ENCODE measurements at regions not wholly inside any gene's neighbourhood (a gene's known extent, or its start where the extent isn't known, plus 50 kb on each side); places are given as distances from the start of the nearest gene placed in this dataset.

DNA sequence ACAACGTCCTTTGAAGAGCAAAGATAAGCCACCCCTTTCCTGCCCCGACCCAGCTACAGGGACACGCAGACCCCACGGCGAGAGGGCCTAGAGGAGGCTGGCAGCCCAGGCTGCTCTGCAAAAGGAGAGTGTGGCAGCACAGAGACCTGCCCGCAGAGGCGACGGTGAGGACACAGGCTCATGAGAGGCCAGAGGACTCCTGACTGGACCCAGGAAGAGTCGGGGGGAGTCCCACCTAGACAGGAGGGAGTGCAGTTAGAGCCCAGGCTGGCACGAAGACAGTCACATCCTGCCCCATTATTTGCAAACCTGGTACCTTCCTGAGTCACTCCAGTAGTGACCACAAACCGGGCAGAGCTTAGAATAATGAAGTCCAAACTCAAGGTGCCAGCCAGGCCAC is 227.7 kb upstream of the CDH4 start:
- Mint-ChIP-seq H3K4me1 (ENCODE audit: low read depth) (no peaks in the 10 kb centered on the region), H3K27ac (no peak overlapping the region), H3K4me3 (no peak overlapping the region), H3K27me3 (no peaks in the 10 kb centered on the region), H3K9me3 (peaks cover 16% of the 10 kb centered on the region), H3K36me3 (ENCODE audit: low read depth) (no peaks in the 10 kb centered on the region)
- ChIA-PET POLR2A (no interaction called here), CTCF (no interaction called here)
- intact Hi-C loops (cut with micrococcal nuclease) = no loop called here
- TF ChIP-seq, protein P1, sequence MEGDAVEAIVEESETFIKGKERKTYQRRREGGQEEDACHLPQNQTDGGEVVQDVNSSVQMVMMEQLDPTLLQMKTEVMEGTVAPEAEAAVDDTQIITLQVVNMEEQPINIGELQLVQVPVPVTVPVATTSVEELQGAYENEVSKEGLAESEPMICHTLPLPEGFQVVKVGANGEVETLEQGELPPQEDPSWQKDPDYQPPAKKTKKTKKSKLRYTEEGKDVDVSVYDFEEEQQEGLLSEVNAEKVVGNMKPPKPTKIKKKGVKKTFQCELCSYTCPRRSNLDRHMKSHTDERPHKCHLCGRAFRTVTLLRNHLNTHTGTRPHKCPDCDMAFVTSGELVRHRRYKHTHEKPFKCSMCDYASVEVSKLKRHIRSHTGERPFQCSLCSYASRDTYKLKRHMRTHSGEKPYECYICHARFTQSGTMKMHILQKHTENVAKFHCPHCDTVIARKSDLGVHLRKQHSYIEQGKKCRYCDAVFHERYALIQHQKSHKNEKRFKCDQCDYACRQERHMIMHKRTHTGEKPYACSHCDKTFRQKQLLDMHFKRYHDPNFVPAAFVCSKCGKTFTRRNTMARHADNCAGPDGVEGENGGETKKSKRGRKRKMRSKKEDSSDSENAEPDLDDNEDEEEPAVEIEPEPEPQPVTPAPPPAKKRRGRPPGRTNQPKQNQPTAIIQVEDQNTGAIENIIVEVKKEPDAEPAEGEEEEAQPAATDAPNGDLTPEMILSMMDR (IDR thresholded peaks at IDR 0.05) = no peak
- ATAC-seq (no peak), DNase-seq (no peak)

DNA sequence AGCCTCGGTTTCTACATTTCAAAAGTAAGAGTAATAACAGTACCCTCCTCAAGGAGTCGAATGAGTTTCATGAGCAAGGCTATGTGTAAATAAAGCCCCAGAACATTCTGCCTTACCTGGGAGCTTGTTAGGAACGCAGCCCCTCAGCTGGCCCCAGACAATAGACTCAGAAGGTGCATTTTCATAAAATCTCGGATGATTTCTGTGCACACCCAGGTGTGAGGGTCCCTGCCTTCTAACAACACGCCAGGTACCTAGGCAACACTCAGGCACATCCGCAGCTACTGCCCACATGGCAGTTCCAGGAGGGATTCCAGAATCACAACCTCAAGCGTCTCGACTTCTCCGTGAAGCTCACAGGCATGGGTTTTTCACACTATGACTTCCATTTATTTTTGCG is 226.5 kb upstream of the CDH4 start:
- H3K36me3 Mint-ChIP-seq (ENCODE audit: low read depth) = no peaks in the 10 kb centered on the region
- intact Hi-C loops (cut with micrococcal nuclease) = no loop called here
- H3K27me3 Mint-ChIP-seq = no peaks in the 10 kb centered on the region
- no peak overlapping the region for H3K4me3 Mint-ChIP-seq
- no peaks in the 10 kb centered on the region for H3K4me1 Mint-ChIP-seq (ENCODE audit: low read depth)
- H3K9me3 Mint-ChIP-seq = peaks cover 12% of the 10 kb centered on the region
- TF ChIP-seq, protein P1 (IDR thresholded peaks at IDR 0.05) = no peak
- DNase-seq (no peak), ATAC-seq (no peak)
- CTCF ChIA-PET = no interaction called here
- POLR2A ChIA-PET = no interaction called here
- H3K27ac Mint-ChIP-seq = no peak overlapping the region

DNA sequence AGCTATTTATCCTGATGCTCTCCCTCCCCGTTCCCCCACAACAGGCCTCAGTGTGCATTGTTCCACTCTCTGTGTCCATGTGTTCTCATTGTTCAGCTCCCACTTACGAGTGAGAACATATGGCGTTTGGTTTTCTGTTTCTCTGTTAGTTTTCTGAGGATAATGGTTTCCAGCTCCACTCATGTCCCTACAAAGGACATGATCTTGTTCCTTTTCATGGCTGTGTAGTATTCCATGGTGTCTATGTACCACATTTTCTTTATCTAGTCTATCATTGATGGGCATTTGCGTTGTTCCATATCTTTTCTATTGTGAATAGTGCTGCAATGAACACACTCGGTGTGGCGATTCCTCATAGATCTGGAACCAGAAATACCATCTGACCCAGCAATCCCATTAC is 225.9 kb upstream of the CDH4 start:
- ATAC-seq = no peak
- TF ChIP-seq, protein P1 (IDR thresholded peaks at IDR 0.05) = no peak
- no peak for DNase-seq
- Mint-ChIP-seq H3K27me3 (no peaks in the 10 kb centered on the region), H3K36me3 (ENCODE audit: low read depth) (no peaks in the 10 kb centered on the region), H3K4me3 (no peak overlapping the region), H3K9me3 (peaks cover 12% of the 10 kb centered on the region), H3K27ac (no peak overlapping the region), H3K4me1 (ENCODE audit: low read depth) (no peaks in the 10 kb centered on the region)
- ChIA-PET POLR2A (no interaction called here), CTCF (no interaction called here)
- intact Hi-C loops (cut with micrococcal nuclease) = no loop called here

DNA sequence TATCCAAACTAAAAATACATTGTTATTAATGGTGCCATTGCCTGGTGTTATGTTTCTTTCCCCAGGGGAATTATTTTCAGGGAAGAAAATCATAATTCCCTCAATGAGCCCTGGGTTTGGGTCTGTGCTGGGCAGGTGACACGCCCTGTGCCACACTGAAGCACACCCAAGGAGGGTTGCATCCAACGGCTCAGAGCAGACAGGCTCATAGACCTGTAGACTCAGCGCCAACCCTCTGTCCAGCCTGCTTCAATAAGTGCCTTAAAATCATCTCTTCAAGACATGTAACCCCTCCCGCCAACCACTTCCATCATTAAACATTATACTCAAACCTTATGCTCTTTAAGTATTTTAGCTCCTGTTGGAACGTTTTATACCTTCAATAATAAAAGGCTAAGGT is 225.3 kb upstream of the CDH4 start:
- POLR2A ChIA-PET = no interaction called here
- intact Hi-C loops (cut with micrococcal nuclease) = no loop called here
- no peak overlapping the region for H3K27ac Mint-ChIP-seq
- no peaks in the 10 kb centered on the region for H3K36me3 Mint-ChIP-seq (ENCODE audit: low read depth)
- CTCF ChIA-PET = no interaction called here
- peaks cover 12% of the 10 kb centered on the region for H3K9me3 Mint-ChIP-seq
- ATAC-seq (no peak), DNase-seq (no peak)
- H3K4me3 Mint-ChIP-seq = no peak overlapping the region
- no peaks in the 10 kb centered on the region for H3K4me1 Mint-ChIP-seq (ENCODE audit: low read depth)
- no peaks in the 10 kb centered on the region for H3K27me3 Mint-ChIP-seq
- TF ChIP-seq, protein P1 (IDR thresholded peaks at IDR 0.05) = no peak

DNA sequence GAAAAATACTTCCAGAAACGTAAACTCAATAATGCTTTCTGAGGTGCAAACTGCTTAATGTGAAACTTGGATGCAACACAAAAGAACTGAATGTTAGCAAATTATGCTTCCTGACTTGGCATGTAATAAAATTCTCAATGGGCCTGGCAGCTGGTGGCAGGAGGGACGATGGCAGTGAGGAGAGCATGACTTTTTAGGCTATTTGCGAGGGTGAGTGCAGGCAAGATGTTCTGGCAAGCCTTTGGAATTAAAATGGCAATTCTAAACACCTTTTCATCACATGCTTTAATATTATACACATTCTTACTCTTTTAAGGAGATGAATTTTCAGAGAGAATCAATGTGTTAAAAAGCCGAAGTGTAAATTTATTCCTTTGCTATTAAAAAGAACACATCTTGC is 224.8 kb upstream of the CDH4 start:
- Mint-ChIP-seq H3K27me3 (no peaks in the 10 kb centered on the region), H3K4me1 (ENCODE audit: low read depth) (no peaks in the 10 kb centered on the region)

More for the DNA sequence above, 224.8 kb upstream of the CDH4 start:
- H3K36me3 Mint-ChIP-seq (ENCODE audit: low read depth) = no peaks in the 10 kb centered on the region
- POLR2A ChIA-PET = no interaction called here
- peaks cover 12% of the 10 kb centered on the region for H3K9me3 Mint-ChIP-seq
- CTCF ChIA-PET = no interaction called here
- H3K4me3 Mint-ChIP-seq = no peak overlapping the region
- H3K27ac Mint-ChIP-seq = no peak overlapping the region
- intact Hi-C loops (cut with micrococcal nuclease) = no loop called here
- ATAC-seq (no peak), DNase-seq (no peak)
- TF ChIP-seq, protein P1 (IDR thresholded peaks at IDR 0.05) = no peak

Measured in activated CD8-positive, alpha-beta T cell treated with anti-CD3 and anti-CD28 coated beads for 36 hours (primary cell).